Ovary (tissue), 7 donors: ENCODE measurements at regions not wholly inside any gene's neighbourhood (a gene's known extent, or its start where the extent isn't known, plus 50 kb on each side); places are given as distances from the start of the nearest gene placed in this dataset.

ENCODE experiments used
- DNase-seq, 5 donors: peaks; one replicate each; pipeline ENCODE4 v3.0.0-alpha.2; 2019 to 2020
- H3K27ac ChIP-seq, 2 donors: fragments of 200-600 bp; one replicate each; pipeline versions ENCODE4 v1.5.1 to v1.8.0; 2019 to 2022
- H3K27me3 ChIP-seq: fragments of 200-600 bp; one replicate; pipeline ENCODE4 v1.8.0; 2022
- H3K36me3 ChIP-seq: fragments of 200-600 bp; sonication (generic); one replicate; pipeline ENCODE4 v1.5.1; 2019
- H3K4me1 ChIP-seq: one replicate; pipeline ENCODE4 v1.8.1; 2013; ENCODE audit warnings: mild to moderate bottlenecking, moderate library complexity; ENCODE audit not compliant: insufficient read depth
- H3K4me3 ChIP-seq: fragments of 200-600 bp; sonication (generic); one replicate; pipeline ENCODE4 v1.5.1; 2017
- H3K9me3 ChIP-seq, 2 donors: fragments of 200-600 bp in 1 of 2; sonication (generic) in 1 of 2; one replicate each; pipeline versions ENCODE4 v1.5.1 to v1.8.1; 2013 to 2019; ENCODE audit warnings: mild to moderate bottlenecking in 1 of 2, moderate library complexity in 1 of 2
- EP300 ChIP-seq: sonication (generic); formaldehyde crosslinking; IDR thresholded peaks from one replicate; pipeline ENCODE4 v1.6.1; 2017; ENCODE audit warnings: antibody characterized with exemption
- POLR2A ChIP-seq: fragments of 450-650 bp; IDR thresholded peaks from one replicate; pipeline ENCODE4 v1.6.1; 2017; ENCODE audit warnings: antibody characterized with exemption, mild to moderate bottlenecking, moderate library complexity
- WGBS, 3 donors: extraction: QIAGEN DNeasy Blood & Tissue Kit in 1 of 3; methylation state at CpG; one replicate each; pipeline versions ENCODE4 v1.1.5 to v1.1.7; 2013 to 2017; 5-methylcytosine and 5-hydroxymethylcytosine counted together
- intact Hi-C, 4 donors: fragments of 100-400 bp; cut with DNase I; formaldehyde crosslinking; loops; one replicate each; pipeline versions ENCODE4 v1.11.0 to v1.15.1; 2022 to 2023
- TF ChIP-seq, protein P1 (sequence below), 3 donors: fragments of 450-650 bp in 2 of 3; fragments of 200-600 bp in 1 of 3; IDR thresholded peaks; one replicate each; pipeline versions ENCODE4 v1.5.1 to v1.8.0; 2016 to 2022; ENCODE audit warnings: antibody characterized with exemption in 3 of 3, mild to moderate bottlenecking in 1 of 3
- donor health status: DM: no; HTN: no; CAD: no; lungs with moderate emphysema.
- donor health status: DM: no; HTN: no; CAD: no.
- donor health status: Bipolar disorder and iron deficiency.
- donor health status: DM: no; HTN: no; CAD: no.
- donor health status: DM: yes; HTN: yes; CAD: no.

DNA sequence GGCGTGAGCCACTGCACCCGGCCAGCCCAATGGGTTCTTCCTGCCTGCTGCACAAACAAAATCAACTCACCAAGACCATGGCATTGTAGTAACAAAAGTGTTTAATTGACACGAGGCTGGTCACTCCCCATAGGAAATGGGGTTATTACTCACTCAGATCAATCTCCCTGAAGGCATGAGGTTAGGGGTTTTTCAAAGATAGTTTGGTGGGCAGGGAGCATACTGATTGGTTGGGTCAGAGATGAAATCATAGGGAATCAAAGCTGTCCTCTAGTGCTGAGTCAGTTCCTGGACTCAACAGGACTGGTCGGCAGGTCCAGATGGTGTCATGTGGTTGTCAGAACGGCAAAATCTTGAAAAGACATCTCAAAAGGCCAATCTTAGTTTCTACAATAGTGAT is 122.1 kb downstream of the TMEM17 start:
- DNase-seq, result no peak
- Histone ChIP-seq H3K9me3 (no peaks in the 10 kb centered on the region), H3K27me3 (no peaks in the 10 kb centered on the region), H3K36me3 (no peaks in the 10 kb centered on the region), H3K4me1 (no peaks in the 10 kb centered on the region), H3K4me3 (no peak overlapping the region), H3K27ac (no peak overlapping the region)
- intact Hi-C loops, result no loop called here
- 88 to 89% (median 89%) methylated on average over 5 of the region's 5 CpGs for WGBS, 3 donors
- TF ChIP-seq POLR2A (no peak), EP300 (no peak)
- TF ChIP-seq, protein P1, sequence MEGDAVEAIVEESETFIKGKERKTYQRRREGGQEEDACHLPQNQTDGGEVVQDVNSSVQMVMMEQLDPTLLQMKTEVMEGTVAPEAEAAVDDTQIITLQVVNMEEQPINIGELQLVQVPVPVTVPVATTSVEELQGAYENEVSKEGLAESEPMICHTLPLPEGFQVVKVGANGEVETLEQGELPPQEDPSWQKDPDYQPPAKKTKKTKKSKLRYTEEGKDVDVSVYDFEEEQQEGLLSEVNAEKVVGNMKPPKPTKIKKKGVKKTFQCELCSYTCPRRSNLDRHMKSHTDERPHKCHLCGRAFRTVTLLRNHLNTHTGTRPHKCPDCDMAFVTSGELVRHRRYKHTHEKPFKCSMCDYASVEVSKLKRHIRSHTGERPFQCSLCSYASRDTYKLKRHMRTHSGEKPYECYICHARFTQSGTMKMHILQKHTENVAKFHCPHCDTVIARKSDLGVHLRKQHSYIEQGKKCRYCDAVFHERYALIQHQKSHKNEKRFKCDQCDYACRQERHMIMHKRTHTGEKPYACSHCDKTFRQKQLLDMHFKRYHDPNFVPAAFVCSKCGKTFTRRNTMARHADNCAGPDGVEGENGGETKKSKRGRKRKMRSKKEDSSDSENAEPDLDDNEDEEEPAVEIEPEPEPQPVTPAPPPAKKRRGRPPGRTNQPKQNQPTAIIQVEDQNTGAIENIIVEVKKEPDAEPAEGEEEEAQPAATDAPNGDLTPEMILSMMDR (IDR thresholded peaks at IDR 0.05), result no peak

DNA sequence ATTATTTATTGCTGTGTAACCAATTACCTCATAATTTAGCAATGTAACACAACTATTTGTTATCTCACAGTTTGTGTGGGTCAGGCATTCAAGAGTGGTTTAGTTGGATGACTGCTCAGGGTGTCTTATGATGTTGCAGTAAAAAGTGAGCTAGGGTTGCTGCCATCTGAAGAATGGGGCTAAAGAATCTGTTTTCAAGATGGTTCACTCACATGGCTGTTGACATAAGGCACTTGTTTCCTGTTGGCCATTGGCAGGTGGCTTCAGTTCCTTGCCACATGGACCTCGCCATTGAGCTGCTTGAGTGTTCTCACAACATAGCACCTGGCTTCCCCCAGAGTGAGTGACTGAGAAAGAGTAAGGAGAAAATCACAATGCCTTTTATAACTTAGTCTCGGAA is 123.2 kb downstream of the TMEM17 start:
- no peaks in the 10 kb centered on the region for H3K4me1 ChIP-seq
- no peaks in the 10 kb centered on the region for H3K36me3 ChIP-seq
- no peak overlapping the region for H3K4me3 ChIP-seq
- DNase-seq, result no peak
- no peak overlapping the region for H3K27ac ChIP-seq
- TF ChIP-seq, protein P1 (IDR thresholded peaks at IDR 0.05), result no peak
- no peak for TF ChIP-seq POLR2A
- no peak for TF ChIP-seq EP300
- 69 to 76% (median 75%) methylated on average over 2 of the region's 2 CpGs for WGBS, 3 donors
- intact Hi-C loops, result no loop called here
- no peaks in the 10 kb centered on the region for H3K27me3 ChIP-seq
- no peaks in the 10 kb centered on the region for H3K9me3 ChIP-seq

DNA sequence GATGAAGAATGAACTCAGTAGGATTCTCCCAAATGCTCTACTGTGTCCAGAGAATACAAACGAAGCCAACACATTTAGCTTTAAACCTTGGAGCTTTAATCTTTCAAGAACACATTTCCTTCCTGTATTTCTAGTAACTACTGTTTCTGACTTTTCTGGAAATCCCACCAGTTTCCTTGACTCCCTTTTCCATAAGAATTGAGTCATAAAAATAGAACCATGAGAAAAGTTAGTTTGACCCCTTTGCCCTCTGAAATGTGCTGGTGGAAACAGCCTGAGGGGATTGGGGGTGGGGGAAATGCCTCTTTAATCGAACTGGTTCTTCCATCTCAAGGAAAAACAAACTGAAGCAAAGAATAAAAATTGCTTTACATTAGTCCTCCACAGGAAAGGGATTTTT is 123.9 kb downstream of the TMEM17 start:
- H3K4me1 ChIP-seq, result no peaks in the 10 kb centered on the region
- H3K27me3 ChIP-seq, result no peaks in the 10 kb centered on the region
- WGBS, 3 donors, result 32 to 44% (median 33%) methylated on average over 2 of the region's 2 CpGs
- TF ChIP-seq POLR2A (no peak), EP300 (no peak)
- TF ChIP-seq, protein P1 (IDR thresholded peaks at IDR 0.05), result no peak
- DNase-seq, result no peak
- H3K9me3 ChIP-seq, result no peaks in the 10 kb centered on the region
- H3K27ac ChIP-seq, result no peak overlapping the region
- intact Hi-C loops, result no loop called here
- H3K4me3 ChIP-seq, result no peak overlapping the region
- no peaks in the 10 kb centered on the region for H3K36me3 ChIP-seq

DNA sequence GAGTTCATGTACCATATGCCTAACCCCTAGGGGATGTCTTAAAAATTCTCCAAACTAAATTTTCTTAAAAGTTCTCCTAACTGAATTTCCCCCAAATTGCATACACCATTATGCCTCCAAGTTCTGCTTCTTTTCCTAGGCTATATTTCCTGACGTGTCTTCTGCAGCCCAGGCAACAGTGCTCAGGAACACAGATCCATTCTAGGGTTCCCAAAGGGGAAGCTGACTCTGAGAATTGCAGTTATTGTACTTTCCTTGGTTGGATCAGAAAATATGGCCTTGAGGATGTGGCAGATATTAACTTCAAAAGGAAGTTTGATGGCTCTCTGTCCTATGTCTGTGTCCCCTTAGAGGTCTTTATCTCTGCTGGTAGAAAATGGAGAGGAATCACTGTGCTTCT is 124.3 kb downstream of the TMEM17 start:
- TF ChIP-seq EP300 (no peak), POLR2A (no peak)
- intact Hi-C loops, result no loop called here
- no peaks in the 10 kb centered on the region for H3K27me3 ChIP-seq
- no peak overlapping the region for H3K4me3 ChIP-seq
- no peak for DNase-seq
- H3K9me3 ChIP-seq, result no peaks in the 10 kb centered on the region
- H3K27ac ChIP-seq, result no peak overlapping the region
- H3K4me1 ChIP-seq, result no peaks in the 10 kb centered on the region
- H3K36me3 ChIP-seq, result no peaks in the 10 kb centered on the region
- WGBS, 3 donors, result 74 to 81% (median 74%) methylated on average over 1 of the region's 1 CpG

DNA sequence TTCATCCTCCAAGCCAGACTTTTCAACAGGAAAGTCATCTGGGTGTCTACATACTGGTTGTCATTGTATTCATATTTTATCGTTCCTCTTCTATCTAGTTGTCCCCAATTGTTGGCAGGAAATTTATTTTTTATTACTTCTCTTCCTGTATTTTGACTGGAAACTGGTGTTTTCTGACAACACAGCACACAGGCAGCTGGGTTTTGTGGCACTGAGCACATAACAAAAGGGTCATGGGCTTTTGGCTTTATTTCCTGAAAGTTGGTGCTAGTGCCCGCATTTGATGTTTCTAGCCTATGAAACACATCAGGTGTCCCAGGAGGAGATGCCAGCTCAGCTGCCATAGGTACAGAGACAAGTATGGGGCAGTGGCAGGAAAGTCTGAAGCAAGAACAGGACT is 126.4 kb downstream of the TMEM17 start:
- Histone ChIP-seq H3K4me1 (no peaks in the 10 kb centered on the region), H3K9me3 (no peaks in the 10 kb centered on the region), H3K36me3 (no peaks in the 10 kb centered on the region), H3K4me3 (no peak overlapping the region), H3K27ac (no peak overlapping the region), H3K27me3 (no peaks in the 10 kb centered on the region)
- DNase-seq, result no peak
- TF ChIP-seq POLR2A, result no peak
- TF ChIP-seq, protein P1 (IDR thresholded peaks at IDR 0.05), result no peak
- no peak for TF ChIP-seq EP300
- 26 to 45% (median 35%) methylated on average over 2 of the region's 2 CpGs for WGBS, 3 donors
- intact Hi-C loops, result no loop called here
